T-helper 2 cell treated with Interferon-gamma antibody and Interleukin-4, amounts not matched to agents 5 μg/mL and 100 μg/mL, for 36 hours (primary cell): ENCODE measurements at regions not wholly inside any gene's neighbourhood (a gene's known extent, or its start where the extent isn't known, plus 50 kb on each side); places are given as distances from the start of the nearest gene placed in this dataset.

Experiments used
- DNase-seq: peaks from one replicate; pipeline ENCODE4 v3.0.0; 2021; ENCODE audit warnings: low spot score
- H3K27ac Mint-ChIP-seq: one replicate; pipeline ENCODE4 v1.8.0; 2021; ENCODE audit warnings: mild to moderate bottlenecking, mixed read lengths
- H3K27me3 Mint-ChIP-seq: one replicate; pipeline ENCODE4 v1.8.0; 2021; ENCODE audit warnings: low read depth, mixed read lengths
- H3K36me3 Mint-ChIP-seq: one replicate; pipeline ENCODE4 v1.8.0; 2021; ENCODE audit warnings: low read depth, mixed read lengths
- H3K4me1 Mint-ChIP-seq: one replicate; pipeline ENCODE4 v1.8.0; 2021; ENCODE audit warnings: low read depth, mixed read lengths
- H3K4me3 Mint-ChIP-seq: one replicate; pipeline ENCODE4 v1.8.0; 2022; ENCODE audit warnings: mild to moderate bottlenecking, moderate library complexity, mixed read lengths
- H3K9me3 Mint-ChIP-seq: one replicate; pipeline ENCODE4 v1.8.0; 2021; ENCODE audit warnings: mixed read lengths

DNA sequence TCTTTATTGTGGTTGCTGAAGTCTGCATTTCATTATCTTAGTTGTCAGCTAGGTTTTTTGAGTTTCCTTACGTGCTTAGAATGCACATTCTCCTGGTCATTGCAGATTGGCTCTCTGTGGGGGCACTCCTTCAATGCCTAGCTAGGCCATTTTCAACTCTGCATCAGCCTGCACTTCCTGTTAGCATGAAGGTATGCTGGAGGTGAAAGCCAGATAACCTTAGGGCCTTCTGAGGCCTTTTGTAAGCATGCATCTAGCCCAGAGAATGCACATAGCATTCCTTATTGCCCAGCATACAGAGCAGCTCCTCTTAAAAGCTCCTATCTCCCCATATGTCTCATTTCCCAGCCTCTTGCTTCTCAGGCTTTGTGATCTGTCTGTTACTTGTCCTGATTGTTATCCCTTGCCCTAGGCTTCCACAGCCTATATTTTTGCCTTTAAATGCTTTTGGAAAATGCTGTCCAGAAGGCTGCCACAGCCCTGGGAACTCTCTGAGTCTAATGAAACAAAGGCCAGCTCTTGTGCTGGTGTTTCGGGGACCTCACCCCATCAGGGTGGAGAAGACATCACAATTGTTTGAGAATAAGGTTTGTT is 108.1 kb upstream of the IGFBP3 start:
- Mint-ChIP-seq H3K4me3 (no peak overlapping the region), H3K4me1 (no peaks in the 10 kb centered on the region), H3K36me3 (no peaks in the 10 kb centered on the region), H3K27ac (no peak overlapping the region), H3K9me3 (no peaks in the 10 kb centered on the region), H3K27me3 (no peaks in the 10 kb centered on the region)
- DNase-seq, result no peak

- Mint-ChIP-seq H3K4me1 (no peaks in the 10 kb centered on the region), H3K27me3 (no peaks in the 10 kb centered on the region), H3K4me3 (no peak overlapping the region), H3K27ac (no peak overlapping the region), H3K36me3 (no peaks in the 10 kb centered on the region), H3K9me3 (no peaks in the 10 kb centered on the region)
- DNase-seq, result no peak
Measured at GRCh38 chr7:46028246-46028645, 107.2 kb upstream of the IGFBP3 start.

- H3K27me3 Mint-ChIP-seq, result no peaks in the 10 kb centered on the region
- H3K36me3 Mint-ChIP-seq, result no peaks in the 10 kb centered on the region
- H3K27ac Mint-ChIP-seq, result no peak overlapping the region
- no peaks in the 10 kb centered on the region for H3K9me3 Mint-ChIP-seq
- no peak for DNase-seq
- no peak overlapping the region for H3K4me3 Mint-ChIP-seq
- H3K4me1 Mint-ChIP-seq, result no peaks in the 10 kb centered on the region
Measured at GRCh38 chr7:46026741-46027140, 105.7 kb upstream of the IGFBP3 start.

DNA sequence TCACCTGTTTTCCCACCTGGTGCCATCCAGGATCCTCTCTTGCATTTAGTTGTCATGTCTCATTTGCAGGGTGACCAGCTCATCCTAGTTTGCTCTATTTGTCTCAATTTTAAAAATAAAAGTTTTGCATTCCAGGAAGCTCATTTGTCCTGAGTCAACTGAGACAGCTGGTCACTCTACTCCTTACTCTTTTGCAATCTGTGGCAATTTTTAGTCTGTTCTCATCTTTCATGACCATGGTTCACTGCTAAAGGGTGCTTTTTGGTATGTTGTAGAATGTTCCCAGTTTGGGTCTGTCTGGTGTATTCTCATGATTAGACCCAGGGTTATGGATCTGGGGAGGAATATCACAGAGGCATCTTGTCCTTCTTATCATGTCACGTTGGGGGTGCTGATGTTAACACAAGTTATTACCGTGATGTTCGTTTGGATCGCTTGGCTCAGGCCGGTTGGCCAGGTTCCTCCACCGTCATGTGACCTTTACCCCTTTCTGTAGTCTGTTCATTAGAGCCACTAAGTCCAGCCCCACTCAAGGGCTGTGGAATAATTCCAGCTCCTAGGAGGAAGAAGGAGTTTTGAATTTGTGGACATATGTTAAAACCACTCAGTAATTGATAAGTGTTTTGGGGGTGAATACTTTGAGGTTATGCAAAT is 103.3 kb upstream of the IGFBP3 start:
- no peaks in the 10 kb centered on the region for H3K36me3 Mint-ChIP-seq
- no peaks in the 10 kb centered on the region for H3K27me3 Mint-ChIP-seq
- no peak for DNase-seq
- no peaks in the 10 kb centered on the region for H3K9me3 Mint-ChIP-seq
- H3K4me1 Mint-ChIP-seq, result no peaks in the 10 kb centered on the region
- no peak overlapping the region for H3K4me3 Mint-ChIP-seq
- no peak overlapping the region for H3K27ac Mint-ChIP-seq

DNA sequence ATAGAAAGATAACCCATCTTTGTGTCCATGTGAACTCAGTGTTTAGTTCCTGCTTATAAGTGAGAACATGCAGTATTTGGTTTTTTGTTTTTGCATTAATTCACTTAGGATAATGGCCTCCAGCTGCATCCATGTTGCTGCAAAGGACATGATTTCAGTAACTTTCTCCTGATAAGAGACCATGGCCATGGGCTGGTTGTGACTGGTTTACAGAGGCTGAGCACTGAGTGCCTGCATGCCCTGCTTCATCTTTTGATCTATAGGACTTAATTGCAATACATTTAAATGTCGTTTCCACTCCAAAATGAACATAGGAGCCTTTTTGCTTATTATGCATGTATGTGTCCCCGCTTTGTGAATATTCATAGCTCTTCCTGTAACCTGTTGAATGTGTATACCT is 101.3 kb upstream of the IGFBP3 start:
- H3K36me3 Mint-ChIP-seq, result no peaks in the 10 kb centered on the region
- H3K27me3 Mint-ChIP-seq, result no peaks in the 10 kb centered on the region
- H3K9me3 Mint-ChIP-seq, result no peaks in the 10 kb centered on the region
- DNase-seq, result no peak
- no peak overlapping the region for H3K27ac Mint-ChIP-seq
- no peak overlapping the region for H3K4me3 Mint-ChIP-seq
- no peaks in the 10 kb centered on the region for H3K4me1 Mint-ChIP-seq

DNA sequence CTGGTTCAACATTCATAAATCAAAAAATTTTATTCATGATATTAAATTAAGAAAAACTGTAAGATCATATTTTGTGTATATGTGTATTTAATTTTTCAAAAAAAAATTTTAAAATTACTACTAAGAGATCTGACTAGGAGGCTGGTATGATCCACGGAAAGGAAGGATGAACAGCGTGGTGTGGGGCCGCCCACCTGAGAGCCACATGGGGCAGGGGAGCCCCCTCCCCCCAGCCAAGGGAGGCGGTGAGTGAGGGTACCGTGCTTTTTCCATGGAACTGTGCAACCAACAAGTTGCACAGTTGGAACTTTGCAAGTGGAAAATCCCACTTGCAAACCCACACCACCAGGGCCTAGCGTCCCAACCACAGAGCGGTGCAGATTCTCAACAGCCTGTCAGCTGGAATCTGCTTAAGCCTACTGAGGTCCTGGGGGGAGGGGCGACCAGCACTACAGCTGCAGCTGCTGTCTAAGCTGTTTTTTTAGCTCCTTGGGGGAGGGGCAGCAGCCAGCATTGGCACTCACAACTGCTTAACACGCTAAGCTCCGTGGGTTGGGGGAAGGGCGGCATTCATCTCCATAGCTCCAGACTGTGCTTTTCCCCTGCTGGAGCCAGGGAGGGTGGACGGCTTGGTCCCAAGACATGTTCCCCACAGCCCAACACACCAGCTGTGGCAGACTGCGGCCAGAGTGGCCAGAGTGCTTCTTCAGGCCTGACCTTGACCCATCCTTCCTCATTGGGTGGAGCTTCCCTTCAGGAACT is 94.2 kb upstream of the IGFBP3 start:
- Mint-ChIP-seq H3K27ac (no peak overlapping the region), H3K36me3 (no peaks in the 10 kb centered on the region), H3K9me3 (no peaks in the 10 kb centered on the region), H3K4me1 (no peaks in the 10 kb centered on the region), H3K27me3 (no peaks in the 10 kb centered on the region), H3K4me3 (no peak overlapping the region)
- no peak for DNase-seq

DNA sequence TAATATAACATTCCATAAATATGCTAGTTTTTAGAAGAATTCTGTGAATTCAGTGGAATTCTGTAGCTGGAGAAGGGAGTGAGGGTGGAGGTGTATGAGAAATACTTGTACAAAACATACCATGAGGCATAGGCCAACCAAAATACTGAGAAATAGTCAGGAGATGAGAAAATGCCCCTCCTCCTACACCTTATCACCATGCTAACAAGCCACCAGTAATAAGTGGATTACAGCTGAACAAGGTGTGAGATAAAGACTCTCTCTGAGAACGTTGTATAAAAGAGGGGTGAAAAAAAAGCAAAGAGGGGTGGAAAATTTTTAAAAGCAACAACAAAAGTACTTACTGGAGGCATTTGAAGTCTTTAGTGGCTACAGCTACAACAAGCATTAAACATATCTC is 90.4 kb upstream of the IGFBP3 start:
- no peak for DNase-seq
- no peak overlapping the region for H3K4me3 Mint-ChIP-seq
- H3K9me3 Mint-ChIP-seq, result no peaks in the 10 kb centered on the region
- H3K4me1 Mint-ChIP-seq, result no peaks in the 10 kb centered on the region
- no peaks in the 10 kb centered on the region for H3K36me3 Mint-ChIP-seq
- H3K27ac Mint-ChIP-seq, result no peak overlapping the region
- no peaks in the 10 kb centered on the region for H3K27me3 Mint-ChIP-seq

DNA sequence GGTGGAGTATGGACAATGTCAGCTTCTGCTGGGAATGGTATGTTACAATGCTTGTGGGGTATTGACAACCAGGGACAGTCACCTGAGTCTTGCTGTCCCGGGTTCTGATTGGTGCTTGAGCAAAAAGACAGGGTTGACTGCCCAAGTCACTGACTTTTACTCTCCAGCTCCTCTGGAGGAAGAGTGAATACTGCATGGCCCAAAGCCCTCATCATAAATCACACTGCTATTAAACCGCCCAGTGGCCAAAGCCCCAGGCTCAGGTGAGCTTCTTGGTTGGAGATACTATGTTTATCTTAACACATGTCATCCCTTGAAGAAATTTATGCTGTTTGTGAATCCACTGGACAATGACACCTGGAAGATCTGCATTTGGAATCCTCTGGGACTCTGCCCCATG is 90.0 kb upstream of the IGFBP3 start:
- no peaks in the 10 kb centered on the region for H3K9me3 Mint-ChIP-seq
- H3K4me1 Mint-ChIP-seq, result no peaks in the 10 kb centered on the region
- no peaks in the 10 kb centered on the region for H3K36me3 Mint-ChIP-seq
- no peak for DNase-seq
- no peak overlapping the region for H3K27ac Mint-ChIP-seq
- no peaks in the 10 kb centered on the region for H3K27me3 Mint-ChIP-seq
- H3K4me3 Mint-ChIP-seq, result no peak overlapping the region

DNA sequence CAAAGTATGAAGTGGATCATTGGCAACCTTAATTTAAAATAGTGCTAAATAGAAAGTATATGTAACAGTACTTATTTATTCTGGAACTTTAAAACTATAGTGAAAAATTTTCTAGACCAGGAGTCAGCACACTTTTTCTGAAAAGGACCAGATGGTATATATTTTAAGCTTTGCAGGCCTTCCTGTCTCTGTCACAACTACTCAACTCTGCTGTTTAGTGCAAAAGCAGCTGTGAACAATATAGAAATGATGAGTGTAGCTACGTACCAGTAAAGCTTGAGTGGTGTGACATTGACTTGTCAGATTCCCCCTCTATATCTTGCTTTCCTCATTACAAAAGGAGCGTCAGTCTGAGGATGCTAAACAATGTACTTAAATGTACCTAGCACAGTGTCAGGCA is 88.1 kb upstream of the IGFBP3 start:
- no peak overlapping the region for H3K27ac Mint-ChIP-seq
- no peak for DNase-seq
- no peak overlapping the region for H3K4me3 Mint-ChIP-seq

GRCh38 chr7:46007990-46008643 is 87.0 kb upstream of the IGFBP3 start:
- Mint-ChIP-seq H3K36me3 (no peaks in the 10 kb centered on the region), H3K4me3 (no peak overlapping the region), H3K9me3 (no peaks in the 10 kb centered on the region), H3K27ac (no peak overlapping the region), H3K4me1 (no peaks in the 10 kb centered on the region), H3K27me3 (no peaks in the 10 kb centered on the region)
- no peak for DNase-seq

More for the DNA sequence above, 88.1 kb upstream of the IGFBP3 start:
- Mint-ChIP-seq H3K27me3 (no peaks in the 10 kb centered on the region), H3K9me3 (no peaks in the 10 kb centered on the region), H3K36me3 (no peaks in the 10 kb centered on the region), H3K4me1 (no peaks in the 10 kb centered on the region)

- Mint-ChIP-seq H3K27me3 (no peaks in the 10 kb centered on the region), H3K27ac (no peak overlapping the region), H3K4me3 (no peak overlapping the region), H3K36me3 (no peaks in the 10 kb centered on the region), H3K4me1 (no peaks in the 10 kb centered on the region), H3K9me3 (no peaks in the 10 kb centered on the region)
- DNase-seq, result no peak
Measured at GRCh38 chr7:46007194-46007593, 86.1 kb upstream of the IGFBP3 start.

- DNase-seq, result no peak
- no peaks in the 10 kb centered on the region for H3K27me3 Mint-ChIP-seq
- no peak overlapping the region for H3K4me3 Mint-ChIP-seq
- H3K36me3 Mint-ChIP-seq, result no peaks in the 10 kb centered on the region
- H3K9me3 Mint-ChIP-seq, result no peaks in the 10 kb centered on the region
- no peaks in the 10 kb centered on the region for H3K4me1 Mint-ChIP-seq
- H3K27ac Mint-ChIP-seq, result no peak overlapping the region
Measured at GRCh38 chr7:46006723-46007122, 85.7 kb upstream of the IGFBP3 start.

DNA sequence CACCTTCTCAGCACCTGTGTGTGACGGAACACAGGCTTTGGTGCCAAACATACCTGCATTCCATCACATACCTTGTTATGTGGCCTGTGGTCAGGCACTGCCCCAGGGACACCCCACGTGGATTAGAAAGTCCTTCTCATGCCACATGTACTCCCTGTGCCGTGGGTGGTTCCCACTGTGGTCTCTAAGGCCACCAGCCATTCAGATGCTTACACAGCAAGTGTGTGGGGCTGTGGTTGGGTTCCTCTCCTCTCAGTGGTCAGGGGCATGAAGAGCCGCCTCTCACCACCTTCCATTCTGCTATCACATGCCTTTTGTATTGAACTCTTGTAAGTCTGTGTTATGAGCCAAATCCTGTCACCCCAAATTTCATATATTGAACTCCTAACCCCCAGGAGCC is 85.1 kb upstream of the IGFBP3 start:
- H3K4me3 Mint-ChIP-seq, result no peak overlapping the region
- no peaks in the 10 kb centered on the region for H3K27me3 Mint-ChIP-seq
- no peaks in the 10 kb centered on the region for H3K36me3 Mint-ChIP-seq
- no peaks in the 10 kb centered on the region for H3K9me3 Mint-ChIP-seq
- DNase-seq, result no peak
- H3K4me1 Mint-ChIP-seq, result no peaks in the 10 kb centered on the region
- H3K27ac Mint-ChIP-seq, result no peak overlapping the region

DNA sequence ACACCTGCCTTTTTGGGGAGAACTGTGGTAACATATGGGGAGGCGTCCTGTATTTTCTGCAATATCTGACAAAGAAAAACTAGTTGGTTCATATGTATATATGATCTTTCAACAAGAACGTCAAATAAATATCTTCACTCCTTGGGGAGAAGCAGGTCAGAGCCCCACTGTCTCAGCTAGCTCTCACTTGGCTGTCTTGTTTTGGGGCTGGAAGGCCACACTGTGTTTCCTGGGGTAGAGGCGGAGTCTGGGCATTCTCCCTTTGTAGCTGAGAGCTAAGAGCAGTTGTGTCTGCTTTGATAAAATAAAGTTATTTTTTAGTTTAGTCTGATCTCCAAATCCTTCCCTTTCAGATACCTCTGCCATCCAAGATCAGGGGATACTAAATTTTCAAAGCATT is 83.9 kb upstream of the IGFBP3 start:
- Mint-ChIP-seq H3K27me3 (no peaks in the 10 kb centered on the region), H3K9me3 (no peaks in the 10 kb centered on the region), H3K4me1 (no peaks in the 10 kb centered on the region), H3K36me3 (no peaks in the 10 kb centered on the region), H3K4me3 (no peak overlapping the region), H3K27ac (no peak overlapping the region)
- no peak for DNase-seq
